Small intestine (tissue), 7 donors: ENCODE measurements at regions not wholly inside any gene's neighbourhood (a gene's known extent, or its start where the extent isn't known, plus 50 kb on each side); places are given as distances from the start of the nearest gene placed in this dataset.

Experiments used
- DNase-seq, 2 donors: peaks; one replicate each; pipeline versions ENCODE4 v3.0.0 to v3.0.0-alpha.2; 2013
- FAIRE-seq: peaks from 2 replicates; lab custom pipeline; 2012; peaks lifted over from hg19 to GRCh38; lab: Jason Lieb, UNC
- H3K27ac ChIP-seq, 3 donors: one replicate each; pipeline ENCODE4 v1.5.1; 2013; ENCODE audit warnings: low read length in 2 of 3, mild to moderate bottlenecking in 2 of 3, control low read depth in 1 of 3, inconsistent platforms in 1 of 3, low read depth in 1 of 3, moderate library complexity in 1 of 3
- H3K27me3 ChIP-seq, 3 donors: one replicate each; pipeline ENCODE4 v1.6.1; 2013; ENCODE audit warnings: low read length in 3 of 3, inconsistent platforms in 1 of 3; ENCODE audit not compliant: control insufficient read depth in 3 of 3, insufficient read depth in 3 of 3
- H3K36me3 ChIP-seq, 3 donors: one replicate each; pipeline ENCODE4 v1.6.1; 2013; ENCODE audit warnings: low read length in 3 of 3, inconsistent platforms in 1 of 3, low read depth in 1 of 3, mild to moderate bottlenecking in 1 of 3, moderate library complexity in 1 of 3; ENCODE audit not compliant: control insufficient read depth in 3 of 3, insufficient read depth in 2 of 3
- H3K4me1 ChIP-seq, 3 donors: one replicate each; pipeline ENCODE4 v1.6.1; 2013; ENCODE audit warnings: low read length in 2 of 3, inconsistent platforms in 1 of 3, low read depth in 1 of 3, mild to moderate bottlenecking in 1 of 3, moderate library complexity in 1 of 3; ENCODE audit not compliant: control insufficient read depth in 3 of 3, insufficient read depth in 2 of 3
- H3K4me3 ChIP-seq, 3 donors: one replicate each; pipeline ENCODE4 v1.5.1; 2013; ENCODE audit warnings: low read length in 3 of 3, control low read depth in 1 of 3, inconsistent platforms in 1 of 3, low read depth in 1 of 3, mild to moderate bottlenecking in 1 of 3, moderate library complexity in 1 of 3
- H3K9me3 ChIP-seq, 2 donors: one replicate each; pipeline ENCODE4 v1.6.1; 2013; ENCODE audit warnings: low read depth in 1 of 2, low read length in 1 of 2; ENCODE audit not compliant: control insufficient read depth in 2 of 2, insufficient read depth in 1 of 2
- WGBS, 3 donors: extraction: QIAGEN DNeasy Blood & Tissue Kit; methylation state at CpG; one replicate each; pipeline ENCODE4 v1.1.7; 2013; 5-methylcytosine and 5-hydroxymethylcytosine counted together
- donor health status: healthy with polysubstance abuse.
- donor health status: control.
- donor health status: control.
- donor health status: Bipolar disorder and iron deficiency.
- donor health status: healthy.

DNA sequence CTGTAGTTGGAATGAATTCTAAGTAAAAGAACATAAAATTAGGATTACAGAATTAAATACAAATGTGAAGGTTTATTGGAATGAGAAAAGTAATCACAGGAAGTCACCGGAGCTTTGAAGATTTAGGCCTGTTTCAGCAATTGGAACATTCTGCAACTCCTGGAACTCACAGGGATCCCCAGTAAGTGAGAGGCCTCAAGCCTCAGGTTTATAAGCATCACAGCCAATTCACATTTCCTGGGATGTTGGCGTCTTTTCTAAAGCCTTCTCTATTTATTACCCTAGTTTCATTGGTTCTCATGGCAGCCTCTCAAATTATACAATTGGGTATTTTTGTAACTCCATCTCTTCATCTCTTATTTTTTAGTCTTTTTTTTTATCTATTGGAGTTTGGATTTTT is 90.4 kb upstream of the HIVEP1 start:
- H3K36me3 ChIP-seq, result no peaks in the 10 kb centered on the region
- FAIRE-seq (no peak), DNase-seq (no peak)
- H3K4me3 ChIP-seq, result no peak overlapping the region
- no peaks in the 10 kb centered on the region for H3K27me3 ChIP-seq
- H3K4me1 ChIP-seq, result peaks cover 0 to 20% (median 0%) of the 10 kb centered on the region in 3 donors
- no peak overlapping the region for H3K27ac ChIP-seq
- no peaks in the 10 kb centered on the region for H3K9me3 ChIP-seq
- WGBS, 3 donors, result 77 to 93% (median 93%) methylated on average over 2 of the region's 2 CpGs

DNA sequence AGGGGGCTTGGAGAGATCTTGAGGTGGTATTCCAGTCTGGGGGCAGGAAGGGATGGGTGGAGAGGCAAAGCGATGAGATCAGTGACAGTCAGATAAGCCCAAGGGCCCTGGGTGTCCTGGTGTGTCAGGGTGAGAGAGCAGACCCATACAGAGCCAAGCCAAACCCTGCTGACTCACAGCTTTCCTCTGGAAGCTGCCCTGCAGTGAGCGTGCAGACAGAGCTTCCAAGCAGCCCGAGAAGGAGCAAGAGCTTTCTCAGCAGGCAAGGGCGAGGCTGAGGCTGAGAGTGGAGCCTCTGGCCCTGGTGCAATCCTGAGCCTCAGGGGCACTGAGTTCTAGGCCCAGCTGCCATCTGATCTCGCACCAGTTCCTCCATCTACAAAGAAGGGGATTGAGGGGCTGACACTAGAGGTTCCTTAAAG is 91.1 kb upstream of the HIVEP1 start:
- peak; percentile 56 to 72 for DNase-seq
- no peak for FAIRE-seq
- Histone ChIP-seq H3K4me1 (peaks cover 0 to 20% (median 0%) of the 10 kb centered on the region in 3 donors), H3K9me3 (no peaks in the 10 kb centered on the region), H3K4me3 (no peak overlapping the region), H3K36me3 (no peaks in the 10 kb centered on the region), H3K27me3 (no peaks in the 10 kb centered on the region), H3K27ac (peak overlapping the region in 1 of 3 donors; percentile 13)
- 37 to 53% (median 52%) methylated on average over 5 of the region's 5 CpGs for WGBS, 3 donors

GRCh38 chr6:11920566-11920965 is 91.5 kb upstream of the HIVEP1 start:
- FAIRE-seq (no peak), DNase-seq (no peak)
- WGBS, 3 donors, result 89 to 95% (median 95%) methylated on average over 3 of the region's 3 CpGs
- Histone ChIP-seq H3K9me3 (no peaks in the 10 kb centered on the region), H3K27ac (peak overlapping the region in 1 of 3 donors; percentile 13), H3K27me3 (no peaks in the 10 kb centered on the region), H3K36me3 (no peaks in the 10 kb centered on the region), H3K4me3 (no peak overlapping the region), H3K4me1 (peaks cover 0 to 20% (median 0%) of the 10 kb centered on the region in 3 donors)

GRCh38 chr6:11919771-11920440 is 92.2 kb upstream of the HIVEP1 start:
- FAIRE-seq (no peak), DNase-seq (no peak)
- WGBS, 3 donors, result 84 to 89% (median 87%) methylated on average over 8 of the region's 8 CpGs
- no peak overlapping the region for H3K4me3 ChIP-seq
- H3K27ac ChIP-seq, result no peak overlapping the region
- H3K4me1 ChIP-seq, result peaks cover 0 to 20% (median 0%) of the 10 kb centered on the region in 3 donors
- H3K36me3 ChIP-seq, result no peaks in the 10 kb centered on the region
- H3K27me3 ChIP-seq, result no peaks in the 10 kb centered on the region
- H3K9me3 ChIP-seq, result no peaks in the 10 kb centered on the region

GRCh38 chr6:11918739-11919605 is 93.1 kb upstream of the HIVEP1 start:
- FAIRE-seq (no peak), DNase-seq (no peak)
- H3K27ac ChIP-seq, result peak overlapping the region in 2 of 3 donors; percentile 18 to 41
- no peaks in the 10 kb centered on the region for H3K36me3 ChIP-seq
- no peaks in the 10 kb centered on the region for H3K27me3 ChIP-seq
- no peaks in the 10 kb centered on the region for H3K9me3 ChIP-seq
- H3K4me1 ChIP-seq, result peaks cover 0 to 20% (median 0%) of the 10 kb centered on the region in 3 donors
- WGBS, 3 donors, result 51 to 58% (median 57%) methylated on average over 9 of the region's 9 CpGs
- no peak overlapping the region for H3K4me3 ChIP-seq

- H3K9me3 ChIP-seq, result no peaks in the 10 kb centered on the region
- H3K4me3 ChIP-seq, result no peak overlapping the region
- DNase-seq (peak; percentile 52 to 85), FAIRE-seq (no peak)
- peak overlapping the region in 1 of 3 donors; percentile 41 for H3K27ac ChIP-seq
- H3K27me3 ChIP-seq, result no peaks in the 10 kb centered on the region
- 52 to 60% (median 58%) methylated on average over 9 of the region's 9 CpGs for WGBS, 3 donors
- peaks cover 0 to 20% (median 0%) of the 10 kb centered on the region in 3 donors for H3K4me1 ChIP-seq
- no peaks in the 10 kb centered on the region for H3K36me3 ChIP-seq
Measured at GRCh38 chr6:11917951-11918738, 94.0 kb upstream of the HIVEP1 start.

DNA sequence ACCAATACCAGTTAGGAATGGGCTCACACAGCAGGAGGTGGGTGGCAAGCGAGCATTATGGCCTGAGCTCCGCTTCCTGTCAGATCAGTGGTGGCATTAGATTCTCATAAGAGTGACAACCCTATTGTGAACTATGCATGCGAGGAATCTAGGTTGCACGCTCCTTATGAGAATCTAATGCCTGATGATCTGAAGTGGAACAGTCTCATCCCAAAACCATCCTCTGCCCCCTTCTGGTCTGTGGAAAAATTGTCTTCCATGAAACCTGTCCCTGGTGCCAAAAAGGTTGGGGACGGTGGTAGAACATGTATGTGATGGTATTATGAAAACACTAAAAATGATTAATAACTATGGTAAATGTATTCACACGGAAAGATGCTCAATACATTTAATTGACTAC is 99.7 kb upstream of the HIVEP1 start:
- Histone ChIP-seq H3K4me1 (no peaks in the 10 kb centered on the region), H3K27me3 (no peaks in the 10 kb centered on the region), H3K36me3 (no peaks in the 10 kb centered on the region), H3K9me3 (peaks cover 0 to 4% of the 10 kb centered on the region in 2 donors), H3K27ac (no peak overlapping the region), H3K4me3 (no peak overlapping the region)
- WGBS, 3 donors, result 95 to 99% (median 98%) methylated on average over 6 of the region's 6 CpGs
- DNase-seq (no peak), FAIRE-seq (no peak)

GRCh38 chr6:11911538-11911937 is 100.6 kb upstream of the HIVEP1 start:
- Histone ChIP-seq H3K4me3 (no peak overlapping the region), H3K27ac (no peak overlapping the region), H3K4me1 (no peaks in the 10 kb centered on the region), H3K36me3 (no peaks in the 10 kb centered on the region), H3K9me3 (peaks cover 0 to 4% of the 10 kb centered on the region in 2 donors), H3K27me3 (no peaks in the 10 kb centered on the region)
- FAIRE-seq (no peak), DNase-seq (no peak)
- WGBS, 3 donors, result 67 to 91% (median 72%) methylated on average over 1 of the region's 1 CpG
